ENCODE measurements at regions not wholly inside any gene's neighbourhood (a gene's known extent, or its start where the extent isn't known, plus 50 kb on each side); places are given as distances from the start of the nearest gene placed in this dataset.

DNA sequence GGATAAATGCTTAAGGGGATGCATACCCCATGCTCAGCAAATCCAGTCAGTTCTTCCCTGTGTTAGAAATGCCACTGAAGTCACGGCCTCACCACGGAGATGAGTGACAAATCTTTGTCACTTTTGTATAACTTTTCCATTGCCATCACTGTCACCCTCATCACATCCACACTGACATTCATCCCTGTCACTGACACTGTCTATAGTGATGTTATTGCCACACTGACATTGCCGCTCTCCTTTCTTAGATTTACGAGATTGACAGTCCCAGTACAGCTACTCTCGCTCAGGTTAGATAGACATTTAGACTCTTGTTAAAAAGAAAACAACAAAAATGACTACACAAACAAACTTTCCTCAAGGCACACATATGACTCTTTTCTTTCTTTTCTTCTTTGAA, 910.7 kb upstream of the CNTN5 start:
- DNase-seq (ENCODE audit: low spot score): no peak

DNA sequence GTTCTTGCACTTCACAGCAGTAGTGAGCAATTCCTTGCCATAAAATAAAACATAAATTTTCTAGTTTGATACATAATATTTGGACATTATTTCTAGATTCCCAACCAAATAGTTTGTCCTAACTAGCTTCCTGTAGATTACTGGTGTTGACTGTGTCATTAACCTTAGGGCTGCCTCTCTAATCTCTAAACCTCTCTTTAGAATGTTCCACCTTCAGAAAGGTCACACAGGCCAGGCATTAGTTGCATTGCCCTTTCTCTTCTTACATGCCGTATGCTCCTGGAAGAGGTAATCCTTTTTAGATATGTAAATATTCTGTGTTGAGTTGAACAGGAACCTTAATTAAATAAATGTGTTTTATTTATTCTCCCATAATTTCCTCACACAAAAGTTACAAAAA, 904.9 kb upstream of the CNTN5 start:
- no peak for DNase-seq (ENCODE audit: low spot score)

DNA sequence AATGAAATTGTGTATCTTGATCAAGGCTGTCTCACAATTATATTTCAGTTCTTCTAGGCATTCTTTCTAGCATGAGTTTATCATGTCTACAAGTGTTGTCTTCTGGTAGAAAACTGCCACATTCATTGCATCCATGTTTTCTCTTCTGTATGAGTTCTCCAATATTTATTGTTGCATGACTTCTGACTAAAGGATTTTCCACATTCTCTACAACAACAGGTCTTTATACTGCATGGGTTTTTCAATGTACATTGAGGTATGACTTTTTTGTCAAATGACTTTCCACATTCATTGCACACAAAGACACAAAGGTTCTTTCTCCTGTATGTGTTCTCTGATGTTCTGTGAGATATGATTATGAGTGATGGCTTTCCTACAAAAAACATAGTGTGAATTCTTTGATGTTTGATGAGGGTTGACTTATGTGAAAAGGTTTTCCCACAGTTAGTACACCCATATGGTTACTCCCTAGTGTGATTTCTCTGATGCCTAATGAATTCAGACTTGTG, 890.6 kb upstream of the CNTN5 start:
- DNase-seq (ENCODE audit: low spot score): no peak

DNA sequence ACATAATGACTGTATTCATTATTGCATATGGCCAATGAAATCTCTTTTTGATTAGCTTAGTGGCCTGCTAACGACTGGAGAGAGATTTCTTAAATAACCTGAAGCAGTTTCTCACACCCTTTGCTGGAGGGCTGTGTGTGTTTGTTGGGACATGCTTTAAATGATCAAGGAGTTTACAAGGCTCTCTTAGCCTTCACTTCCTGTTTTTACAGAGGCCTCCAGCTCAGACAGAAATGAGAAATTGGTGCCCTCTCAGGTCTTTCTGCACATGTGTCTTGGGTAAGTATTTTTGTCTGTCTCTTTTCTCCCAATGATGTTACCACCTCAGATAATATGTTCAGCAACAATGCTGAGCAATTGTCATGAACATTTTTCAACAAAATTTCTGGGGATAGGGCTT, 884.4 kb upstream of the CNTN5 start:
- no peak for DNase-seq (ENCODE audit: low spot score)

DNA sequence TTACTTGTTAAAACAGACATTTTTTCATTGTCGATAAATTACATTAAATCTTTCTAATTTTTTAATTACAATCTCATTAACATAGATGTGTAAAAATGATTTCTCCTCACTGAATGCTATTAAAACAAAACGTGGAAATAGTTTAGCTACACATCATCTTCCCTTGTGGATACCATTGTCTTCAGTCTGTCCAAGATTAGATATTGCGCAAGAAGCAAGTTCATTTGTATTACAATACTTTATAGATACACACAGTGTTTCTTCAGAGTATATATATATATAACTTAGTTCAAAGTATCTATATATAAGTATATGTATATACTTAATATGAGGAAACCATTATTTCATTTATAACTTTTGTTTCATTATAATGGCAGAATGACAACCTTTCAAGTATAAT, 883.3 kb upstream of the CNTN5 start:
- DNase-seq (ENCODE audit: low spot score): no peak

DNA sequence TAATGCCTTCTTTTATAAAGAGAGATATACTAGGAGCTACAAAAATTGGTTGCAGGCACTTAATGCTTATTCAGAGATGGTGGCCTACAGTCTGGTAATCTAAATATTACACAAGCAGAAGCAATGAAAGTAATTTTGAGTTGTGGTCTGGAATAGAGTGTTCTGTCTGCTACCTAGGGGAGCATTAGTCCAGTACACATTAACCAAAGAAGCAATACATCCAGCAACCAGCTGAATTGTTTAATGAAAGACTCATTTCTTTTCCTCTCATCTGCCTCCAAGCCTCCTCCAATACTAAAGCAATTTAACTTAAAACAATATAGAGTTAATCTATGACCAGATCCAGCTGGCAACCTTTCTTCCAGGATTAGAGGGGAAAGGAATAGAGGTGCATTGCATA, 877.1 kb upstream of the CNTN5 start:
- no peak for DNase-seq (ENCODE audit: low spot score)

DNA sequence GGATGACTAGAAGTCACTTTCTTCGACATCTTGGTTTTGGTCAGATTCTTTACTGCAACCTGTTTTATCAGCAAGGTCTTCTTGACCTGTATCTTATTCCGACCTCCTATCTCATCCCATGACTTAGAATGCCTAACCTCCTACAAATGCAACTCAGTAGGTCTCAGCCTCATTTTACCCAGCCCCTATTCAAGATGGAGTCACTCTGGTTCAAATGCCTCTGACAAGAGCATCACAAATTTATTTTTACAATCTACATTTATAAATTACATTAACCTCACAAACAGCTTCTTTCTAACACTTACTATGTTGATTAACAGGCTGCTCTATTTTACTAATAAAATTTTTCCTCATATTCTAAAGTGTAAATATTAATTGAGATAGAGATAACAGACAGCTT, 867.0 kb upstream of the CNTN5 start:
- no peak for DNase-seq (ENCODE audit: low spot score)

DNA sequence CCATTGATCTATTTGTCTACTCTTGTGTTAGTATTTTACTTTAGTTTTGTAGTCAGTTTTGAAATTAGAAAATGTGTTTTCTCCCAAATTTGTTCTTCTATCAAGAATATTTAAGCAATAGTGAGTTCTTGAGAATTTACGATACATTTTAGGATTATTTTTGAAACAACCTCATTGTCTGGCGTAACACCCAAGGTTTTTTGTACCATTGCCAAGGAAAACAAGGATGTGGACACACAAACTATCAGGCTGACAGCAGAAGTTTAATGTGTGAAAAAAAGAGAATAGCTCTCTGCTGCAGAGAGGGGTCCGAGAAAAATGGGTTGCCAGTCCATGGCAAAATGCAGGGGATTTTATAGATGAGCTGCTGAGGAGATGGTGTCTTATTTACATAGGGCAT, 865.1 kb upstream of the CNTN5 start:
- DNase-seq (ENCODE audit: low spot score): no peak

DNA sequence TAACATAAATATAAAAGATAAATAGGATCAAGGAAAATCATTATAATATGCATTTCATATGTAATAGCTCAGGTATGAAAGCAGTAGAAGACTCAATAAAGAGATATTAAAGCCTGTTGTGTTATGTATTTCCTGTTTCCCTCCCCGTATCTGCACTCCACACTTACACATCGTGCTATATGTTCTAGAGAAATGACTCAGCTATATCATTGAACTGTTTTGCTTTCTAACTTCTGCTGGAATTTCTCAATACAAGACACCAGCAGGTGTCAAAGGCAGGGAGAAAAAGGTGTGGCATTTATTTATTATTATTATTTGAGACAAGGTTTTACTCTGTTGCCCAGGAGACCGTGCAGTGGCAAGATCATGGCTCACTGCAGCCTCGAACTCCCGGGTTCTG, 842.8 kb upstream of the CNTN5 start:
- no peak for DNase-seq (ENCODE audit: low spot score)

DNA sequence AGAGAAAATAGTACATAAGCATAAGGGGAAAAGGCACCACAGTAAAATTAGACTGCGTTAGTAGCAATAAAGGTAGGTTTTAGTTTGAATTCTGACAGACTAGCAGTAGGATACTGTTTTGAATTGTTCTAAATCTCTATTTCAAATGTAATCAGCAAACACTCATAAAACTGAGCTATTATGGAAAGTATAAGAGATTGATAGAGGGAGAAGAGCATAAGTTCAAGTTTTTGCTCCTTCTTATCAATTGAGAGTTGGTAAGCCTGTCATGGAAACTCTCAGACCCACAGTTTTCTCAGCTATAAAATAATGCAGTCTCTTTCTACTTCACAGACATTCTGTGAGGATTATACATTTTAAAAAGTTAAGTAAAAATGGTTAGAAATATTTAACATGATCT, 840.2 kb upstream of the CNTN5 start:
- DNase-seq (ENCODE audit: low spot score): peak; percentile 93

DNA sequence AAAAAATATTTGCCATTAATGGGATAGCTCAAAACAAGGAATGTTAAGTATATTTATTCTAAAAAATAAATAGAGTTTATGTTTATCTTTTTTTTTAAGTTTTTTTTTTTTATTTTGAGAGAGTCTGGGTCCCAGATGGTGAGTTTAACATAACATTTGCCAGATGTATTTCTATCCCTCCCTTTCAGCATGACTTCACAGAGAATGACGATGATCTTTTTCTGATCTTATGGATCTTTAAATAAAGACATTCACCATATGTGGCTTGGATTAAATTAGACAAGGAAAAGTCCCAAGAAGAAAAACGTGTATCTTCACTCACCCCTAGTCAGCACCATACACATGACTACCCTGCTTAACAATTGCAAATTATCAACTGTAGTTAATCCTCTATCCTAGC, 839.8 kb upstream of the CNTN5 start:
- DNase-seq (ENCODE audit: low spot score): peak; percentile 92

DNA sequence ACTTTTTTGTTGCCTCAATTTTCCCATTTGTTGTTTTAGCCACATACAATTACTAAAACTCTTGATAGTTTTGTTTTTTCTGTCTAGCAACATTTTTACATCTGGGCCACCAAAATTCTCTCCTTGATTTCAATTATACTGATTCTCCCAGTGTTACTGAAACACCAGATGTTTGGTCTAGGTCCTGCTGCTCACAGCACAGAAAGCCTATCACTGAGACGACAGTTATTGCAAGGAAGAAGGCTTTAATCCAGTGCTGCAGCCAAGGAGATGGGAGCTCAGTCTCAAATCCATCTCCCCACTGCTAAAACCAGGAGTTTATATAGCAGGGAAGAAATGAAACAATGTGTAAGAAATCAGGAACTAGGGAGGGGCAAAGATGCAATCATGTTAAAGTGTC, 837.7 kb upstream of the CNTN5 start:
- DNase-seq (ENCODE audit: low spot score): peak; percentile 40

DNA sequence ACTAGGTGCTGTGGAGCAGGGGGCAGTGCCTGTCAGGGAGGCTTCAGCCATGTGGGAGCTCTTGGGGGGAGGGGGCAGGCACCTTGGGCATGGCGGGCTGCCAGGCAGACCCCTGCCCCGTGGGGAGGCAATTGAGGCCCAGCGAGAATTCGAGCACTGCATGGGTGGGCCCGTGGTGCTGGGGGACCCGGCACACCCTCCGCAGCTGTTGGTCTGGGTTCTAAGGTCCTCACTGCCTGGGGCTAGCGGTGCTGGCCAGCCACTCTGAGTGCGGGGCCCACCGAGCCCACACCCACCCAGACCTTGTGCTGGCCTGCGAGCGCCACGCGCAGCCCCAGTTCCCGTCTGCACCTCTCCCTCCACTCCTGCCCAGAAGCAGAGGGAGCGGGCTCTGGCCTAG, 835.5 kb upstream of the CNTN5 start:
- no peak for DNase-seq (ENCODE audit: low spot score)

DNA sequence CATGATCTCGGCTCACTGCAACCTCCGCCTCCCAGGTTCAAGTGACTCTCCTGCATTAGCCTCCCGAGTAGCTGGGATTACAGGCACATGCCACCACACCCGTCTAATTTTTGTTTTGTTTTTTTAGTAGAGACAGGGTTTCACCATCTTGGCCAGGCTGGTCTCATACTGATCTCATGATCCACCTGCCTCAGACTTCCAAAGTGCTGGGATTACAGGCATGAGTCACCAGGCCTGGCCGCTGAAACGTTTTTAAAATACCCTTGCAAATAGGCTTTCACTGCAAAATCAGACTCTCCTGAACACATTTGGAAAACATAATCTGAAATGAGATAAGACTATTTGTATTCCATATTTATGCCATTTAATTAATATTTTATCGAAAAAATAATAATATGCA, 826.1 kb upstream of the CNTN5 start:
- DNase-seq (ENCODE audit: low spot score): peak; percentile 15

DNA sequence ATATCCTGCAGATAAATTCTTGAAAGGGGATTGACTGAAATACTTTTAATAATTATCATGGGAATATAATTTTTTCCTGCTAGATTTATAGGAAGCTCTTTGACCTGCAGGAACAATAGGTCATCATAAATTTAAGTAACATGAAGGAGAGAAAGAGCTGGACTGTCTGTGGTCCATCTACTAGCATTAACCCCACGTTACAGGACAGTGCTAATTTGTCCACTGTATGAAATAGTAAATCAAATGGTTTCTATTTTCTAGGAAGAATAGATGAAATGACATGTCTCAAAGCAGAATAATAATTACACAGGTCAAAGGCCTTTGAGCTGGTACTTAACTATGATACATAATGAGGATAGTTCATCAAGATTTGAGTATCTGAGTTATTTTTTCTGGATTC, 825.4 kb upstream of the CNTN5 start:
- DNase-seq (ENCODE audit: low spot score): no peak

DNA sequence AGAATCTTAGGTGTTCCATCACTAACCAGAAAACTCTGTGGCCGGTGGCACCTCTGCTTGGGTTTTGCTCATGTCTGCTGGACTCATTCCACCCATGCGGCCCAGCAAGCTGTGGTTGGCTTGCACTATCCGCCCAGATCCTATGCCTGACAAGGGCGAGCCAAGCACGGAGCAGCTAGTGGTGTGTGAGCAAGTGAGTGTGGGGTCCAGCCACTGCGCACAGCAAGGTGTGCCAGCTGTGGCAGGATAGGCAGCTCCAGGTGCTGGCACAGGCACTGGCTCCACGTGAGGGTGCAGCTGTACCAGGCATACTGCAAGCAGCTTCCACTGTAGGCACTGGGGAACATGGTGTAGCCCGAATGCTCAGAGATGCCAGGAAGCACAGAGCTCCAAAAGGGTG, 813.7 kb upstream of the CNTN5 start:
- no peak for DNase-seq (ENCODE audit: low spot score)

DNA sequence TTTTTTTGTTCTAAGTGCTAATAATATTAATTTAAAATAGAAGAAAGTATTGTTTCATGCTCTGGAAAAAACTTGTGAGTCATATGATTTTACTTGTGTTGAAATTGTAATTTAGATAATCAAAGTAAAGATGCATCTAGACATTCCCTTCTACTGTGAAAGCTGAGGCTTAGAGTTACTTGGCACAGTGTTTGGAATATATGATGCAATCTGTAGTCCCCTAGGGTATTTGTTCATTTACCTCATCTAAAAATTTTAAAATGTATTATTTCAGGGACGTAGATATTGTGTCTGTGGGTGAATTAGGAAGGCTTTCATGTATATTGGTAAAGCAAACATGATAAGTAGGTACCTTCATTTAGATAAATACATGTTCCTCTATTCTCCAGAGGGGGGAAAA, 793.5 kb upstream of the CNTN5 start:
- DNase-seq (ENCODE audit: low spot score): no peak

DNA sequence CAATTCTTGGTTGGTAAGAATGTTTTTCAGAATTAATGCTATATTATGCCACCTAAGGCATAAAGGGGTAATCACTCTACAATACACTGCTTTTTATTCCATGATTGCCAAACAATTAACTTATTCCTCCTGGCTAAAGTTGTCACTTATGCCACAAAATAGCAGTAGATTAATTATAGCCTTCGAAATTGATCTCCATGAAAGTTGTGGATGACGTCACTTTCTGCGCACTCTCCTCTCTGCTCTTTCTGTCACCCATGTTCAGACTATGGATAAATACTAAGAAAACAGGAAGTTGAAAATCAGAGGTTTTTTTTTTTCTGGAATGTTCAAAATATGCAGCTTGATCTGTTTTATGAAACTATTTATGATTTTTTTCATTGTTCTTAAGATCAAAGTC, 790.1 kb upstream of the CNTN5 start:
- no peak for DNase-seq (ENCODE audit: low spot score)

DNA sequence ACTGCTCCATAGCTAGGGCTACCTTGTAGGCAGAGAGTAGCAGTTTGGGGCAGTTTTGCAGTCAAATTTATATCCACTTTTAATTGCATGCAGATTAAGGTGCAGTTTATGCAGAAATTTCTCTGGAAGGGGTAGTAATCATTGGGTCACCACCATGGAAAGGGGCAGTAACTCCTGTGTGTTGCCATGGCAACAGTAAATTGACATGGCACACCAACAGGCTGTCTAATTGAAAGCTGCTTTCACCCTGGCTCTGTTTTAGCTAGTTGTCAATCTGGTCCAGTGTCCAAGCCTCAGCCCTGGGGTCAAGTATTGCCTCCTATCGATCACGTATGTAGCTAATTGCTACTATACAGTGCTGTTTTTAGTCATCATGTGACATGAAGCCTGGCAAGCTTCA, 786.1 kb upstream of the CNTN5 start:
- DNase-seq (ENCODE audit: low spot score): no peak

DNA sequence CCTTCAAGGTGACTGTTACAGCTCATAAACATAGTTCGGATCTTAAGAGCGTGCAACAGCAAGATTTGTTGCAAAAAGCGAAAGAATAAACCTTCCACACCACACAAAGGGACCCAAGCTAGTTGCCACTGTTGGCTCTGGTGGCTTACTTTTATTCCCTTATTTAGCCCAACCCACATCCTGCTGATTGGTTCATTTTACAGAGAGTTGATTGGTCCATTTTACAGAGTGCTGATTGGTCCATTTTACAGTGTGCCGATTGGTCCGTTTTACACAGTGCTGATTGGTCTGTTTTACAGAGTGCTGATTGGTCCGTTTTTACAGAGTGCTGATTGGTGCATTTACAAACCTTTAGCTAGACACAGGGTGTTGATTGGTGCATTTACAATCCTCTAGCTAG, 776.9 kb upstream of the CNTN5 start:
- DNase-seq (ENCODE audit: low spot score): no peak

DNA sequence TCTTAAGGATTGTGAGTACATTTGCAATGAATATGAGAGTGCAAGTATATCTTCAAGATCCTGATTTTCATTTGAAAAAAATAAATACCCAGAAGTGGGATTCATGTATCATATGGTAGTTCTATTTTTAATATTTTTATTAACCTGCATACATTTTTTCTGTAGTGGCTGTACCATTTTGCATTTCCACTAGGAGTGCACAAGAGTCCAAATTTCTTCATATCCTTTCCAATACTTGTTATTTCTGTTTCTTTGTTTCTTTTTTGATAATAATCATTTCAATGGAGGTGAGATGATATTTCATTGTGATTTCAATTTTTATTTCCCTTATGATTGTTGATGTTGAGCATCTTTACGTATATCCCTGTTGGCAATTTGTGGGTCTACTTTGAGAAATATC, 759.8 kb upstream of the CNTN5 start:
- no peak for DNase-seq (ENCODE audit: low spot score)

DNA sequence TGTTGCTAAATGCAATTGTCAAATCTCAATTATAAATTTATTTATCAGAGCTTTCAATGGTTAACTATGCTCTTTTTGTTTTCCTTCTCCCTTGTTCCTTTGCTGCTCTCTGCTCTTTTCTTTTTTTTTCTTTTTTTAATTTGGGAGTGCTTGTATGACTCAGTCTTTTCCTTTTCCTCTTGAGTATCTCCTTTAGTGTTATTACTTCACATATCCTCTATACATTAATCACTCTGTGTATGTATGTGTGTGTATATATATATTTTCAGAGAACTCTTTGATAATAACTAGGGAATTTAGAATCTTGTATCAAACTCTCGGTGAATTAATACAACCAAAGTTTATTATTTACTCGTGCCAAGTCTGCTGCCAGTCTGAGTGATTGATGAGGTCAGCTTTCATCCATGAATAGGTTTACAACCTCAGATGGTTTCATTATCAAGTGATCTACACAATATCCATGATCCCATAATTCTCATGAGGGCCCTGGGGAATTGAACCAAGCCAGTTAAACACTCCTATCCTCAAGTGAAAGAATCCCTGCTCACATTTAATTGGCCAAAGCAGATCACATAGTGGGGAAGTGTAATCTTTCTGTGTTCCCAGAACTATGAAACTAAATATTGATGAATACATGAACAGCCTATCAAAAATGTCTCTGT, 743.4 kb upstream of the CNTN5 start:
- DNase-seq (ENCODE audit: low spot score): no peak

DNA sequence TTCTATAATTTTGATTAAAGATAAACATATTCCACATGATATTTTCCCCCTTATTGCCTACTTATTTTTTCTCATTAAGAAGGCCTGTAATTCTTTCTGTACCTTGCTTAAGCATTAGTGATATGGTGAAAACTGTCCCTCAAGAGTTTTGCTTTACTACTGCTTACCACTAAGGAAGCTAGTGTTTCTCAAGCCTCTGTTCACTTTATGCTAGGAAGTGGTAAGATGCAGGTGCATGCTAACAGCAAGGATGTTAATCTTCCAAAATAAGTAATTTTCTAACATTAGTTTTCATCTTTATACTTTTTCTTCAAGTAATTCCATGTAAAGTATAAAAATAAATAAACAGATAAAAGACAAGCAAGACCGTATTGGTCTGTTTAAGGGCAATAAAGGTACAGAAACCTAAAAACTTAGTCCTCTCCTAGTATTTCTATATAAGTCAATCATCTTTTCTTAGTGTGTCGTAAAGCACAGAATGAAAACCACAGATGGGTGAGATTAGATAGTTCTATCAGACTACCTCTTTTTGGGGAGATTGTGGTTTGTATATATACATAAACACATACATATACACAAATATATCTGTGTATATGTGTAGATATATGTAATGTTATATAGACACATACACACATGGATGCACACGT, 731.0 kb upstream of the CNTN5 start:
- no peak for DNase-seq (ENCODE audit: low spot score)

Data from umbilical cord (tissue), 1 donor.